ENCODE measurements at regions not wholly inside any gene's neighbourhood (a gene's known extent, or its start where the extent isn't known, plus 50 kb on each side); places are given as distances from the start of the nearest gene placed in this dataset.

DNA sequence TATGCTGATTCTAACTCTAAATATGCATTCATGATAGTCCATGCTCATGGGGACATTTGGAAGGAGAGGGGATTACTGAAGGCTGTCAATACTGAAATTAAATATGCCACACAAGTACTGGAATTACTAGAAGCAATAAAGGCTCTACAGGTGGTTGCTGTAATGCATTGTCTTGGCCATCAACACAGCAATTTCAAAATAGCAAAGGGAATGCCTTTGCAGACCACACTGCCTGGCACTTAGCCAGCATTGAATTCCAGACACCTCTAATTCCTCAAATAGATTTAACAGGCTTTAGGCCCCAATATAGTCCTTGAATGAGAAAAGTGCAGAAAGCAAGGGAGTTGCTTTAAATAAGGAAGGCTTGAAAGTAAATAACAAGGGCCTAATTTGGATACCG, 115.8 kb upstream of the PLCL2 start:
- CTCF ChIA-PET (ENCODE audit: low intra/inter-chr PET ratio): no interaction called here
- Histone ChIP-seq H3K4me3 (no peak overlapping the region), H4K20me1 (replicated peaks; ENCODE audit: control insufficient read depth, insufficient read depth, low read length) (no peaks in the 10 kb centered on the region), H3K9me1 (ENCODE audit: control insufficient read depth, insufficient read depth, low read length) (no peaks in the 10 kb centered on the region), H3K79me2 (ENCODE audit: control insufficient read depth, insufficient read depth, low read length) (no peaks in the 10 kb centered on the region), H3K27ac (ENCODE audit: extremely low read depth, low read depth, low read length) (no peak overlapping the region), H3K4me1 (replicated peaks in 1 of 2; ENCODE audit: control insufficient read depth in 2 of 2, insufficient read depth in 2 of 2, low read length in 2 of 2) (no peaks in the 10 kb centered on the region), H3K9ac (ENCODE audit: insufficient read depth in 1 of 2, low read depth in 2 of 2, low read length in 2 of 2) (no peak overlapping the region), H3K4me2 (ENCODE audit: insufficient read depth, low read length) (no peak overlapping the region), H2AFZ (ENCODE audit: low read depth, low read length) (no peak overlapping the region), H3K27me3 (ENCODE audit: control insufficient read depth in 2 of 2, insufficient read depth in 2 of 2, low read length in 2 of 2) (peaks cover 0 to 4% of the 10 kb centered on the region in 2 experiments; a peak in 2 of 5 replicates), H3K36me3 (ENCODE audit: control insufficient read depth, insufficient read depth, low read length) (no peaks in the 10 kb centered on the region), H3K9me3 (replicated peaks; ENCODE audit: control insufficient read depth, insufficient read depth, low read depth, low read length) (no peaks in the 10 kb centered on the region)
- DNase-seq (ENCODE audit: extremely low read depth in 1 of 4, low spot score in 3 of 4): no peak
- no peak for FAIRE-seq
- 0% methylated on average over 1 of the region's 1 CpG for WGBS (ENCODE audit: insufficient coverage, low coverage, missing lambda C conversion rate)
- intact Hi-C loops (cut with micrococcal nuclease) (no loop called here), in situ Hi-C loops (cut with MboI) (no loop called here)
- no peak for ATAC-seq
- POLR2A ChIA-PET: no interaction called here
- BruUV-seq (replicated peaks): no TSS peak
- TF ChIP-seq NFIC (IDR thresholded peaks at IDR 0.05) (peak; percentile 45; the same call in 1 of the 2 replicates), ZNF57 (CRISPR knock-in tag; IDR thresholded peaks at IDR 0.05) (no peak)

GRCh38 chr3:16769525-16769924, 115.2 kb upstream of the PLCL2 start:
- H2AFZ ChIP-seq (ENCODE audit: low read depth, low read length): no peak overlapping the region
- DNase-seq (ENCODE audit: extremely low read depth in 1 of 4, low spot score in 3 of 4) (no peak), FAIRE-seq (no peak), ATAC-seq (no peak)
- no peak for TF ChIP-seq SAFB2 (IDR thresholded peaks at IDR 0.05; ENCODE audit: borderline replicate concordance, low read depth, low read length, severe bottlenecking)
- no peak for TF ChIP-seq CGGBP1 (CRISPR knock-in tag; IDR thresholded peaks at IDR 0.05)
- no peak for TF ChIP-seq TOE1 (IDR thresholded peaks at IDR 0.05; ENCODE audit: borderline replicate concordance)
- no peak for TF ChIP-seq TOE1 (CRISPR knock-in tag; IDR thresholded peaks at IDR 0.05; ENCODE audit: borderline replicate concordance, low read depth)
- TF ChIP-seq RB1 (IDR thresholded peaks at IDR 0.05; ENCODE audit: low read depth): no peak
- TF ChIP-seq POLR2H (tag; IDR thresholded peaks at IDR 0.05; ENCODE audit: low read depth): no peak
- no peak for TF ChIP-seq KAT2B (IDR thresholded peaks at IDR 0.05; ENCODE audit: low read depth, low read length)
- POLR2A ChIA-PET: no interaction called here
- no peaks in the 10 kb centered on the region for H3K36me3 ChIP-seq (ENCODE audit: control insufficient read depth, insufficient read depth, low read length)
- H3K4me1 ChIP-seq (replicated peaks in 1 of 2; ENCODE audit: control insufficient read depth in 2 of 2, insufficient read depth in 2 of 2, low read length in 2 of 2): no peaks in the 10 kb centered on the region
- no peaks in the 10 kb centered on the region for H4K20me1 ChIP-seq (replicated peaks; ENCODE audit: control insufficient read depth, insufficient read depth, low read length)
- CTCF ChIA-PET (ENCODE audit: low intra/inter-chr PET ratio): no interaction called here
- H3K79me2 ChIP-seq (ENCODE audit: control insufficient read depth, insufficient read depth, low read length): no peaks in the 10 kb centered on the region
- in situ Hi-C loops (cut with MboI): no loop called here
- H3K9me1 ChIP-seq (ENCODE audit: control insufficient read depth, insufficient read depth, low read length): no peaks in the 10 kb centered on the region
- H3K27me3 ChIP-seq (ENCODE audit: control insufficient read depth in 2 of 2, insufficient read depth in 2 of 2, low read length in 2 of 2): peaks cover 0 to 4% of the 10 kb centered on the region in 2 experiments; a peak in 2 of 5 replicates
- no peak overlapping the region for H3K27ac ChIP-seq (ENCODE audit: extremely low read depth, low read depth, low read length)
- H3K9ac ChIP-seq (ENCODE audit: insufficient read depth in 1 of 2, low read depth in 2 of 2, low read length in 2 of 2): no peak overlapping the region
- WGBS (ENCODE audit: insufficient coverage, low coverage, missing lambda C conversion rate): 0% methylated on average over 4 of the region's 4 CpGs
- H3K4me3 ChIP-seq: no peak overlapping the region
- no peak overlapping the region for H3K4me2 ChIP-seq (ENCODE audit: insufficient read depth, low read length)
- H3K9me3 ChIP-seq (replicated peaks; ENCODE audit: control insufficient read depth, insufficient read depth, low read depth, low read length): no peaks in the 10 kb centered on the region
- intact Hi-C loops (cut with micrococcal nuclease): no loop called here
- BruUV-seq (replicated peaks): no TSS peak

All from K562 (cell line).